OCI-LY3 (cell line): ENCODE measurements at regions not wholly inside any gene's neighbourhood (a gene's known extent, or its start where the extent isn't known, plus 50 kb on each side); places are given as distances from the start of the nearest gene placed in this dataset.

Source experiments
- H2AFZ ChIP-seq: fragments of 200-600, 300-600 bp; shearing (Covaris generic); 2 replicates; pipeline ENCODE4 v1.6.0; 2014; ENCODE audit warnings: antibody characterized with exemption, low read depth, low read length
- H3K27ac ChIP-seq: fragments of 200-600, 300-600 bp; sonication (generic); 2 replicates; pipeline ENCODE4 v1.5.1; 2014; ENCODE audit warnings: mild to moderate bottlenecking, low read length, moderate library complexity, mixed read lengths
- H3K27me3 ChIP-seq: fragments of 200-600, 300-600 bp; sonication (generic); 2 replicates; pipeline ENCODE4 v1.6.1; 2014; ENCODE audit warnings: low read depth, low read length, mixed read lengths
- H3K36me3 ChIP-seq: fragments of 200-600, 300-600 bp; sonication (generic); replicated peaks from 2 replicates; pipeline ENCODE3; 2014; ENCODE audit warnings: low read depth, low read length, mixed read lengths
- H3K4me1 ChIP-seq: fragments of 300-600, 200-600 bp; sonication (generic); 2 replicates; pipeline ENCODE4 v1.6.1; 2014; ENCODE audit warnings: low read length, mixed read lengths
- H3K4me2 ChIP-seq: fragments of 200-600, 300-600 bp; sonication (generic); 2 replicates; pipeline ENCODE4 v1.6.1; 2014; ENCODE audit warnings: low read length, mixed read lengths
- H3K4me3 ChIP-seq: fragments of 300-600, 200-600 bp; sonication (generic); 2 replicates; pipeline ENCODE4 v1.5.1; 2014; ENCODE audit warnings: antibody characterized with exemption, mild to moderate bottlenecking, low read length, moderate library complexity
- H3K79me2 ChIP-seq: fragments of 300-600, 200-600 bp; shearing (Covaris generic); 2 replicates; pipeline ENCODE4 v1.6.1; 2014; ENCODE audit warnings: mild to moderate bottlenecking, low read length, mixed read lengths
- H3K9ac ChIP-seq: fragments of 300-600, 200-600 bp; shearing (Covaris generic); 2 replicates; pipeline ENCODE4 v1.6.0; 2014; ENCODE audit warnings: mild to moderate bottlenecking, low read length, moderate library complexity
- H3K9me3 ChIP-seq: fragments of 200-600, 300-600 bp; shearing (Covaris generic); 2 replicates; pipeline ENCODE4 v1.6.1; 2014; ENCODE audit warnings: low read length, mixed read lengths; ENCODE audit not compliant: insufficient read depth
- H4K20me1 ChIP-seq: fragments of 200-600, 300-600 bp; sonication (generic); 2 replicates; pipeline ENCODE4 v1.6.1; 2016; ENCODE audit warnings: low read length, mixed read lengths; ENCODE audit not compliant: insufficient read depth
- EZH2phosphoT487 ChIP-seq: fragments of 200-600 bp; shearing (Covaris generic); IDR thresholded peaks from 2 replicates; pipeline ENCODE4 v1.6.1; 2018; ENCODE audit warnings: antibody characterized with exemption, mixed run types, low read depth
- TF ChIP-seq, protein P1 (sequence below): fragments of 200-600, 300-600 bp; sonication (generic); IDR thresholded peaks from 2 replicates; pipeline ENCODE4 v1.5.1; 2014; ENCODE audit warnings: antibody characterized with exemption, low read length, low read depth

DNA sequence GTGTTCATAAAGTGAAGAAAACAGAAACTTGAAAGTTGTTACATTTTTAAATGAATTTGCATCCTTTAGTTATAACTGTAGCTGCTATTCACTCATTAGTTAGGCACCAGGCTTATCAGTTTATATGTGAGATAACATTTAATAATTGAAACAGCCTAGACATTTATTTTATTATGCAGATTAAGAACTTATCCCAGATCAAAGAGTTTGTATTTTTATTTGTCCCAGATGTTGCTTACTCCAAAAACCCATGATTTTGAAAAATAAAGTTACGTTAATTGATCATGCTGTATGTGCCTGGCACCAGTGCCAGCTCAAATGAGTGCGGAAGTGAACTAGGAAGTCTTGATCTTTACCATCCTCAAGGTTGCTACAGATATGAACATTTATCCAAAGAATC is 172.7 kb upstream of the CARD18 start:
- H3K36me3 ChIP-seq = no peaks in the 10 kb centered on the region
- no peak overlapping the region for H3K27ac ChIP-seq
- TF ChIP-seq, protein P1, sequence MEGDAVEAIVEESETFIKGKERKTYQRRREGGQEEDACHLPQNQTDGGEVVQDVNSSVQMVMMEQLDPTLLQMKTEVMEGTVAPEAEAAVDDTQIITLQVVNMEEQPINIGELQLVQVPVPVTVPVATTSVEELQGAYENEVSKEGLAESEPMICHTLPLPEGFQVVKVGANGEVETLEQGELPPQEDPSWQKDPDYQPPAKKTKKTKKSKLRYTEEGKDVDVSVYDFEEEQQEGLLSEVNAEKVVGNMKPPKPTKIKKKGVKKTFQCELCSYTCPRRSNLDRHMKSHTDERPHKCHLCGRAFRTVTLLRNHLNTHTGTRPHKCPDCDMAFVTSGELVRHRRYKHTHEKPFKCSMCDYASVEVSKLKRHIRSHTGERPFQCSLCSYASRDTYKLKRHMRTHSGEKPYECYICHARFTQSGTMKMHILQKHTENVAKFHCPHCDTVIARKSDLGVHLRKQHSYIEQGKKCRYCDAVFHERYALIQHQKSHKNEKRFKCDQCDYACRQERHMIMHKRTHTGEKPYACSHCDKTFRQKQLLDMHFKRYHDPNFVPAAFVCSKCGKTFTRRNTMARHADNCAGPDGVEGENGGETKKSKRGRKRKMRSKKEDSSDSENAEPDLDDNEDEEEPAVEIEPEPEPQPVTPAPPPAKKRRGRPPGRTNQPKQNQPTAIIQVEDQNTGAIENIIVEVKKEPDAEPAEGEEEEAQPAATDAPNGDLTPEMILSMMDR = no peak
- TF ChIP-seq EZH2phosphoT487 = no peak
- no peaks in the 10 kb centered on the region for H3K9me3 ChIP-seq
- H3K27me3 ChIP-seq = no peaks in the 10 kb centered on the region
- no peaks in the 10 kb centered on the region for H3K4me1 ChIP-seq
- no peak overlapping the region for H3K4me3 ChIP-seq
- no peak overlapping the region for H2AFZ ChIP-seq
- no peak overlapping the region for H3K9ac ChIP-seq
- no peak overlapping the region for H3K4me2 ChIP-seq
- no peaks in the 10 kb centered on the region for H3K79me2 ChIP-seq
- H4K20me1 ChIP-seq = no peaks in the 10 kb centered on the region

DNA sequence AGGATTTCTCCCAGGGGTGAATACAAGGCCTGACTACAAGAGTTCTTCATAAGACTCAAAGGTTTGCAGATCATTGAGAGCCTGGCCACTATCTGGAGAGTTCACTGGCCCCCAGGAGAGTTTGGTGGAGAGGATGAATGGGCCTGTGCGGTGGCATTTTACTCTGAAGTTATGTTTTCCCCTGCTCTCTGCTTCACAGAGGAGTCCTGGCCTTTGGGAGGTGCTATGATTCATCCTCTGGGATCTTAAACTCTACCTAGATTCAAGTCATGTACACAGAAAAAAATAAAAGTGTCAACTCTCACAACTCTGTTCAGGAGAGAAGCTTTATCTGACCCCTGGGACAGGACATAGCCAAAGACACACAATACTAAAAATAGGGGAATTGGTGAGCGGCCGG is 159.1 kb upstream of the CARD18 start:
- H3K4me1 ChIP-seq = no peaks in the 10 kb centered on the region
- no peak overlapping the region for H3K4me3 ChIP-seq
- TF ChIP-seq, protein P1 = no peak
- TF ChIP-seq EZH2phosphoT487 = no peak
- H2AFZ ChIP-seq = no peak overlapping the region
- no peaks in the 10 kb centered on the region for H3K79me2 ChIP-seq
- no peaks in the 10 kb centered on the region for H3K27me3 ChIP-seq
- no peaks in the 10 kb centered on the region for H3K9me3 ChIP-seq
- H3K27ac ChIP-seq = no peak overlapping the region
- H3K9ac ChIP-seq = no peak overlapping the region
- no peak overlapping the region for H3K4me2 ChIP-seq
- H4K20me1 ChIP-seq = no peaks in the 10 kb centered on the region
- H3K36me3 ChIP-seq = no peaks in the 10 kb centered on the region

DNA sequence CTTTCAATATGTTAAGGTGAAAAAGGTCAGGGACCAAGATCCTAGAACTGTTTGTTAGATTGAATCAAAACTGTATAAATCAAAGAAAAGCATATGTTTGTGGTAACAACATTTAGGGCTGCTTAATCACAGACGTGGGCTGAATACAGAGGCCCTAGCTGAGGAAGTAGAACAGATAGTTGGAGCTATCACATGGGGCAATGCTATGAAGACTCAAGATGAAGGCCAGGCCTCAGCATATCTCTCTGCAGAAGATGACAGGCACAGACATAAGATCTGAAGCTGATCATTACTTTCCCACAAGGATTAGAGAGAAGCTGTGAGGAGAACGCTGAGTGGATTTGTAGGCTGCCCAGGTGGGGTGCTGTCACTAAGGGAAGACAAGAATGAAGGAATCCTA is 158.6 kb upstream of the CARD18 start:
- no peaks in the 10 kb centered on the region for H3K27me3 ChIP-seq
- no peaks in the 10 kb centered on the region for H3K9me3 ChIP-seq
- no peak overlapping the region for H3K9ac ChIP-seq
- H3K4me1 ChIP-seq = no peaks in the 10 kb centered on the region
- H3K79me2 ChIP-seq = no peaks in the 10 kb centered on the region
- TF ChIP-seq, protein P1 = no peak
- TF ChIP-seq EZH2phosphoT487 = no peak
- H2AFZ ChIP-seq = no peak overlapping the region
- H3K4me3 ChIP-seq = no peak overlapping the region
- no peaks in the 10 kb centered on the region for H4K20me1 ChIP-seq
- H3K36me3 ChIP-seq = no peaks in the 10 kb centered on the region
- H3K27ac ChIP-seq = no peak overlapping the region
- H3K4me2 ChIP-seq = no peak overlapping the region

DNA sequence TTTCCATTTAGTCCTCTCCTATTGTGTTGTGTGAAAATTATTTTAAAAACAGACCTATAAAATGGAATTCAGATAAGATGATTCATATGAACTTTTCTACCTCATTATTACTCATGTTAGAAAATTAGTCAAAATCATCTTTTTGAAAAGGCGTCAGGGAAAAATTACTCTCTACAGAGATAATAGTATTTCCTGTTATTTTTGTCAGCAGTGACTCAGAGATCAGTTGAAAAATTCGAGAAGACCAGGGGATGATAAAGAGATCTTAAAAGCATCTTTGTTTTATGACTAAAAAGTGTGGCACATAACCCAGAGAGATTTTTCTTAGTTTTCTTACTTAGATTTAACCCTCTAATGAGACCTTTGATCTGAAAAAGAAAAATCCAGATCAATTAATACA is 157.9 kb upstream of the CARD18 start:
- H3K4me3 ChIP-seq = no peak overlapping the region
- H3K4me2 ChIP-seq = no peak overlapping the region
- H3K36me3 ChIP-seq = no peaks in the 10 kb centered on the region
- H3K4me1 ChIP-seq = no peaks in the 10 kb centered on the region
- no peak overlapping the region for H3K9ac ChIP-seq
- no peaks in the 10 kb centered on the region for H3K27me3 ChIP-seq
- no peaks in the 10 kb centered on the region for H3K79me2 ChIP-seq
- H3K27ac ChIP-seq = no peak overlapping the region
- TF ChIP-seq EZH2phosphoT487 = no peak
- TF ChIP-seq, protein P1 = no peak
- H3K9me3 ChIP-seq = no peaks in the 10 kb centered on the region
- H4K20me1 ChIP-seq = no peaks in the 10 kb centered on the region
- no peak overlapping the region for H2AFZ ChIP-seq
